ENCODE measurements at regions not wholly inside any gene's neighbourhood (a gene's known extent, or its start where the extent isn't known, plus 50 kb on each side); places are given as distances from the start of the nearest gene placed in this dataset.

GRCh38 chr6:80872199-80872950 lies 765.9 kb downstream of the BCKDHB start:
- TF ChIP-seq ELK1 (IDR thresholded peaks at IDR 0.05; ENCODE audit: low read depth, low read length), result no peak
- TF ChIP-seq POLR2A (IDR thresholded peaks at IDR 0.05; ENCODE audit: low read length), result no peak
